MM.1S (cell line): ENCODE measurements at regions not wholly inside any gene's neighbourhood (a gene's known extent, or its start where the extent isn't known, plus 50 kb on each side); places are given as distances from the start of the nearest gene placed in this dataset.

Experiments
- CTCF ChIP-seq: fragments of 300-600 bp; sonication (generic); IDR thresholded peaks from 2 replicates; pipeline ENCODE4 v1.5.1; 2016; ENCODE audit warnings: antibody characterized with exemption, low read length, mixed read lengths
- EZH2 ChIP-seq: fragments of 300-600 bp; sonication (generic); optimal IDR thresholded peaks from 2 replicates; pipeline ENCODE3; 2017; ENCODE audit warnings: low read depth, mild to moderate bottlenecking, antibody characterized with exemption, low read length, mixed read lengths
- EZH2phosphoT487 ChIP-seq: fragments of 300-600 bp; sonication (generic); IDR thresholded peaks from 2 replicates; pipeline ENCODE4 v1.6.1; 2018; ENCODE audit warnings: antibody characterized with exemption, low read length

GRCh38 chr21:15353546-15353945, 288.7 kb upstream of the NRIP1 start:
- TF ChIP-seq EZH2 (no peak), CTCF (no peak), EZH2phosphoT487 (no peak)
